ENCODE measurements at regions not wholly inside any gene's neighbourhood (a gene's known extent, or its start where the extent isn't known, plus 50 kb on each side); places are given as distances from the start of the nearest gene placed in this dataset.

DNA sequence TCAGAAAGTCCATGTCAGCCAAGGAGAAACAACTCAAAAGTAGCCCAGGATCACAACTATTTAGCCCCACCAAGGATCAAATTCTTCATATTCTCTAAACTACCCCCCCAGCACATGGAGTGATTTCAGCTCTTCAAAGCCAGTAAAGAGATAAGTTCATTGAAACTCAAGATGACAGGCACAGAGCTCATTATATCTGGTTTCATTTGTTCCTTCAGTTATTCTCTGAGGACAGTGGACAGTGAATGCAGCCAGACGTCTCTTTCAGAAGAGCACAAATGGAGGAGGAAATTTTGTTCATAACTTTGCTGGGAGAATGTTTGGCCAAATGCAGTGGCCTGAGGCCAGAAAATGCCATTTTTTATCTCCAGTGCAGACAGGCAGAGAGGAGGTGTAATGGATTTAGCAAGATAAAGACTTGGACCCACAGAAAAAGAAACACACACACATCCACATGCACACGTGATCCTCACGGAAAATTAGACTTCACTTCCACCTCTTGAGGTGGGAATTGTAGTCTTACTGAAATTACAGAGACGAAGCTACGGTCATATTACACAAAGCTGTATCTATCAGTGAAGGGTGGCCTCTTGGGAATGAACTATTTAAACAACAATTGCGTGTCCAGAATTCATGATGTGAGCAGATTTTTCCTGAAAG, 64.6 kb downstream of the HES1 start:
- TF ChIP-seq TEAD4 (IDR thresholded peaks at IDR 0.05) (no peak), CEBPB (IDR thresholded peaks at IDR 0.05) (no peak), YY1 (IDR thresholded peaks at IDR 0.05; ENCODE audit: low read depth) (no peak), TCF12 (IDR thresholded peaks at IDR 0.05; ENCODE audit: low read depth) (no peak), CREB1 (IDR thresholded peaks at IDR 0.05; ENCODE audit: low read depth) (no peak), RAD21 (IDR thresholded peaks at IDR 0.05; ENCODE audit: low read depth) (no peak), FOXM1 (IDR thresholded peaks at IDR 0.05; ENCODE audit: borderline replicate concordance, low read depth) (no peak), EP300 (IDR thresholded peaks at IDR 0.05; ENCODE audit: borderline replicate concordance) (no peak), TAF1 (IDR thresholded peaks at IDR 0.05; ENCODE audit: low read depth) (no peak), ZBTB7A (IDR thresholded peaks at IDR 0.05; ENCODE audit: low read depth) (no peak), NFIC (IDR thresholded peaks at IDR 0.05) (no peak)
- TF ChIP-seq, protein P1, sequence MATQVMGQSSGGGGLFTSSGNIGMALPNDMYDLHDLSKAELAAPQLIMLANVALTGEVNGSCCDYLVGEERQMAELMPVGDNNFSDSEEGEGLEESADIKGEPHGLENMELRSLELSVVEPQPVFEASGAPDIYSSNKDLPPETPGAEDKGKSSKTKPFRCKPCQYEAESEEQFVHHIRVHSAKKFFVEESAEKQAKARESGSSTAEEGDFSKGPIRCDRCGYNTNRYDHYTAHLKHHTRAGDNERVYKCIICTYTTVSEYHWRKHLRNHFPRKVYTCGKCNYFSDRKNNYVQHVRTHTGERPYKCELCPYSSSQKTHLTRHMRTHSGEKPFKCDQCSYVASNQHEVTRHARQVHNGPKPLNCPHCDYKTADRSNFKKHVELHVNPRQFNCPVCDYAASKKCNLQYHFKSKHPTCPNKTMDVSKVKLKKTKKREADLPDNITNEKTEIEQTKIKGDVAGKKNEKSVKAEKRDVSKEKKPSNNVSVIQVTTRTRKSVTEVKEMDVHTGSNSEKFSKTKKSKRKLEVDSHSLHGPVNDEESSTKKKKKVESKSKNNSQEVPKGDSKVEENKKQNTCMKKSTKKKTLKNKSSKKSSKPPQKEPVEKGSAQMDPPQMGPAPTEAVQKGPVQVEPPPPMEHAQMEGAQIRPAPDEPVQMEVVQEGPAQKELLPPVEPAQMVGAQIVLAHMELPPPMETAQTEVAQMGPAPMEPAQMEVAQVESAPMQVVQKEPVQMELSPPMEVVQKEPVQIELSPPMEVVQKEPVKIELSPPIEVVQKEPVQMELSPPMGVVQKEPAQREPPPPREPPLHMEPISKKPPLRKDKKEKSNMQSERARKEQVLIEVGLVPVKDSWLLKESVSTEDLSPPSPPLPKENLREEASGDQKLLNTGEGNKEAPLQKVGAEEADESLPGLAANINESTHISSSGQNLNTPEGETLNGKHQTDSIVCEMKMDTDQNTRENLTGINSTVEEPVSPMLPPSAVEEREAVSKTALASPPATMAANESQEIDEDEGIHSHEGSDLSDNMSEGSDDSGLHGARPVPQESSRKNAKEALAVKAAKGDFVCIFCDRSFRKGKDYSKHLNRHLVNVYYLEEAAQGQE (IDR thresholded peaks at IDR 0.05; ENCODE audit: low read depth) = no peak
- TF ChIP-seq, protein P2, sequence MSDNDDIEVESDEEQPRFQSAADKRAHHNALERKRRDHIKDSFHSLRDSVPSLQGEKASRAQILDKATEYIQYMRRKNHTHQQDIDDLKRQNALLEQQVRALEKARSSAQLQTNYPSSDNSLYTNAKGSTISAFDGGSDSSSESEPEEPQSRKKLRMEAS (IDR thresholded peaks at IDR 0.05) = no peak
- TF ChIP-seq, protein P3, sequence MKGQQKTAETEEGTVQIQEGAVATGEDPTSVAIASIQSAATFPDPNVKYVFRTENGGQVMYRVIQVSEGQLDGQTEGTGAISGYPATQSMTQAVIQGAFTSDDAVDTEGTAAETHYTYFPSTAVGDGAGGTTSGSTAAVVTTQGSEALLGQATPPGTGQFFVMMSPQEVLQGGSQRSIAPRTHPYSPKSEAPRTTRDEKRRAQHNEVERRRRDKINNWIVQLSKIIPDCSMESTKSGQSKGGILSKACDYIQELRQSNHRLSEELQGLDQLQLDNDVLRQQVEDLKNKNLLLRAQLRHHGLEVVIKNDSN (IDR thresholded peaks at IDR 0.05) = no peak
